Prostate gland (tissue), 2 donors: ENCODE measurements at regions not wholly inside any gene's neighbourhood (a gene's known extent, or its start where the extent isn't known, plus 50 kb on each side); places are given as distances from the start of the nearest gene placed in this dataset.

ENCODE experiments used
- DNase-seq: peaks from one replicate; pipeline ENCODE4 v3.0.0-alpha.2; 2019; ENCODE audit warnings: low spot score
- H3K27ac ChIP-seq, 2 donors: fragments of 200-600 bp; sonication (generic); 2 replicates each; pipeline ENCODE4 v1.5.1; 2017 to 2019
- H3K27me3 ChIP-seq: fragments of 200-600 bp; sonication (generic); replicated peaks from 2 replicates; pipeline ENCODE4 v1.5.1; 2019; ENCODE audit not compliant: insufficient read depth
- H3K36me3 ChIP-seq, 2 donors: fragments of 200-600 bp; sonication (generic); 1 replicate in 1 of 2; 2 replicates in 1 of 2; pipeline versions ENCODE4 v1.5.1 to v1.8.1; 2017 to 2019
- H3K4me1 ChIP-seq: fragments of 200-600 bp; sonication (generic); replicated peaks from 2 replicates; pipeline ENCODE4 v1.5.1; 2019
- H3K4me3 ChIP-seq, 2 donors: fragments of 200-600 bp; sonication (generic); 2 replicates each; pipeline ENCODE4 v1.5.1; 2017 to 2019
- H3K9me3 ChIP-seq: fragments of 200-600 bp; sonication (generic); 2 replicates; pipeline ENCODE4 v1.5.1; 2017
- CTCF ChIP-seq, 4 experiments: fragments of 200-600 bp in 2 of 4; fragments of 450-650 bp in 2 of 4; sonication (generic) in 2 of 4; IDR thresholded peaks; 1 replicate in 3 of 4; 2 replicates in 1 of 4; pipeline ENCODE4 v1.5.1; 2016 to 2019; ENCODE audit warnings: antibody characterized with exemption in 4 of 4, mild to moderate bottlenecking in 2 of 4, moderate library complexity in 2 of 4
- POLR2A ChIP-seq: fragments of 450-650 bp; IDR thresholded peaks from one replicate; pipeline ENCODE4 v1.6.1; 2016; ENCODE audit warnings: antibody characterized with exemption, mild to moderate bottlenecking
- POLR2AphosphoS5 ChIP-seq: sonication (generic); formaldehyde crosslinking; IDR thresholded peaks from one replicate; pipeline ENCODE4 v1.6.1; 2017; ENCODE audit warnings: antibody characterized with exemption
- WGBS: methylation state at CpG from one replicate; pipeline ENCODE4 v1.1.5; 2018; 5-methylcytosine and 5-hydroxymethylcytosine counted together
- intact Hi-C: fragments of 100-400 bp; cut with DNase I; formaldehyde crosslinking; loops from one replicate; pipeline ENCODE4 v1.14.2; 2022

DNA sequence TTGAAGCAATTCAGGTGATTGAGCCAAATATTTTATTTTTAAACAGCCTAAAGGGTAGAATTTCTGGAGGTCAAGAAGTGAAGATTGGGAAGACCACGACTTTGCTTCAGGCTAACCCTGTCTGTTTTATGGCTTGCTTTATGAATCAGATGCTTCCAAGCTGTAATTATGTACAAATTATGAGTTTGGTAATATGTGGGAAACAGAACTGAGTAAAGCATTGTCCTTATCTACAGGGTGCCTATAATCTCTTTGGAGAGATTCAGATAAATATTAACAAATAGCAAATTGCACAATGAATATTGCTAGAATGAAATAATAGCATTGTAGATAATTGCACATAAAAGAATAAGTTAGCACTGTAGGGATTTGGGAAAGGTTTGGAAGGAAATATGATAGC, 539.4 kb upstream of the CDH2 start:
- TF ChIP-seq POLR2A = no peak
- no peak for TF ChIP-seq POLR2AphosphoS5
- intact Hi-C loops = loop anchor here (10.0 kb wide), 1 partner anchor 78 kb away; no protein-coding TSS in a partner anchor
- Histone ChIP-seq H3K4me3 (no peak overlapping the region), H3K27ac (no peak overlapping the region), H3K4me1 (no peaks in the 10 kb centered on the region), H3K27me3 (no peaks in the 10 kb centered on the region), H3K36me3 (no peaks in the 10 kb centered on the region), H3K9me3 (no peaks in the 10 kb centered on the region)
- WGBS = 26% methylated on average over 1 of the region's 1 CpG
- no peak for DNase-seq

- no peak for DNase-seq
- H3K4me3 ChIP-seq = no peak overlapping the region
- no peak overlapping the region for H3K27ac ChIP-seq
- no peaks in the 10 kb centered on the region for H3K36me3 ChIP-seq
- TF ChIP-seq CTCF (IDR thresholded peaks at IDR 0.05) (no peak), POLR2A (no peak), POLR2AphosphoS5 (no peak)
- no peaks in the 10 kb centered on the region for H3K27me3 ChIP-seq
- H3K4me1 ChIP-seq = no peaks in the 10 kb centered on the region
- intact Hi-C loops = loop anchor here (10.0 kb wide), 1 partner anchor 80 kb away; no protein-coding TSS in a partner anchor
- H3K9me3 ChIP-seq = no peaks in the 10 kb centered on the region
- 76% methylated on average over 1 of the region's 1 CpG for WGBS
These were observed 538.3 kb upstream of the CDH2 start for GRCh38 chr18:28715206-28715605.

GRCh38 chr18:28714498-28714897, 537.6 kb upstream of the CDH2 start:
- no peaks in the 10 kb centered on the region for H3K27me3 ChIP-seq
- H3K36me3 ChIP-seq = no peaks in the 10 kb centered on the region
- no peak overlapping the region for H3K4me3 ChIP-seq
- H3K27ac ChIP-seq = no peak overlapping the region
- intact Hi-C loops = loop anchor here (10.0 kb wide), 1 partner anchor 80 kb away; no protein-coding TSS in a partner anchor
- H3K4me1 ChIP-seq = no peaks in the 10 kb centered on the region
- no peak for DNase-seq
- TF ChIP-seq POLR2A (no peak), POLR2AphosphoS5 (no peak), CTCF (IDR thresholded peaks at IDR 0.05) (no peak)
- H3K9me3 ChIP-seq = no peaks in the 10 kb centered on the region

DNA sequence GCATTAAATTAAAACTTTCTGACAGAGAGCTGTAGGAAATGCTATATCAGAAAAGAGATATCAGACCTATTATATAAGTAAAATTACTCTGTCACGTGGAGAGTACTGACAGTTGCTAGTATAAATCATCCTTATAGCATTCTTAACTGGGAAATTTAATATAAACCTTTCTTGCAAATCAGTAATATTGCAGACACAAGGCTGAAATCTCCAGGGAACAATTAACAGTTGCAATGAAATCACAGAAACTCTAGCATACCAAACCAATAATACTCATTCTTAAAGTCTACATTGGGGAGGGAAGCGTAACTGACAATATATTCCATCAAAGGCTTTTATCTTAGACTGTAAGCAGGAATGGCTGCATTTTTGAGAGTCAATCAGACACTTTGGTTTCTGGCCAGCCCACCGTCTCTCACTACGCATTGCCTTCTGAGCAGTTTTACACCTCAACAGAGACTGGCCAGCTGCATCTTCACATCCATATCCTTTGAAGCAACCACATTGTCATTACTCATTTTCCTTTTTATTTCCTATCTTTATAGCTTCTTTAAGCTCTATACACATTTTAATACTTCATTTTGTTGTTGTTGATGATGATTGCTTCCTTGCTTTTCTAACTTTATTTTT, 536.0 kb upstream of the CDH2 start:
- DNase-seq = no peak
- intact Hi-C loops = loop anchor here (10.0 kb wide), 1 partner anchor 82 kb away; no protein-coding TSS in a partner anchor
- Histone ChIP-seq H3K27ac (no peak overlapping the region), H3K36me3 (no peaks in the 10 kb centered on the region), H3K9me3 (no peaks in the 10 kb centered on the region), H3K4me1 (no peaks in the 10 kb centered on the region), H3K4me3 (no peak overlapping the region), H3K27me3 (no peaks in the 10 kb centered on the region)
- WGBS = 68% methylated on average over 4 of the region's 4 CpGs
- TF ChIP-seq POLR2AphosphoS5 = no peak
- TF ChIP-seq CTCF (IDR thresholded peaks at IDR 0.05) = no peak
- TF ChIP-seq POLR2A = no peak

GRCh38 chr18:28712172-28712571, 535.2 kb upstream of the CDH2 start:
- intact Hi-C loops = loop anchor here (10.0 kb wide), 1 partner anchor 83 kb away; no protein-coding TSS in a partner anchor
- DNase-seq = no peak
- no peak overlapping the region for H3K27ac ChIP-seq
- no peaks in the 10 kb centered on the region for H3K36me3 ChIP-seq
- TF ChIP-seq POLR2AphosphoS5 (no peak), POLR2A (no peak)
- H3K9me3 ChIP-seq = no peaks in the 10 kb centered on the region
- no peaks in the 10 kb centered on the region for H3K4me1 ChIP-seq
- no peak overlapping the region for H3K4me3 ChIP-seq
- 76% methylated on average over 1 of the region's 1 CpG for WGBS
- H3K27me3 ChIP-seq = no peaks in the 10 kb centered on the region

GRCh38 chr18:28711096-28711495, 534.2 kb upstream of the CDH2 start:
- 79% methylated on average over 1 of the region's 1 CpG for WGBS
- no peak overlapping the region for H3K27ac ChIP-seq
- no peak for TF ChIP-seq CTCF (IDR thresholded peaks at IDR 0.05)
- no peak for TF ChIP-seq POLR2A
- no peak for TF ChIP-seq POLR2AphosphoS5
- no peaks in the 10 kb centered on the region for H3K4me1 ChIP-seq
- no peak overlapping the region for H3K4me3 ChIP-seq
- H3K36me3 ChIP-seq = no peaks in the 10 kb centered on the region
- no peaks in the 10 kb centered on the region for H3K27me3 ChIP-seq
- intact Hi-C loops = loop anchor here (10.0 kb wide), 1 partner anchor 84 kb away; no protein-coding TSS in a partner anchor
- no peaks in the 10 kb centered on the region for H3K9me3 ChIP-seq
- DNase-seq = no peak
